ENCODE measurements at regions not wholly inside any gene's neighbourhood (a gene's known extent, or its start where the extent isn't known, plus 50 kb on each side); places are given as distances from the start of the nearest gene placed in this dataset.

DNA sequence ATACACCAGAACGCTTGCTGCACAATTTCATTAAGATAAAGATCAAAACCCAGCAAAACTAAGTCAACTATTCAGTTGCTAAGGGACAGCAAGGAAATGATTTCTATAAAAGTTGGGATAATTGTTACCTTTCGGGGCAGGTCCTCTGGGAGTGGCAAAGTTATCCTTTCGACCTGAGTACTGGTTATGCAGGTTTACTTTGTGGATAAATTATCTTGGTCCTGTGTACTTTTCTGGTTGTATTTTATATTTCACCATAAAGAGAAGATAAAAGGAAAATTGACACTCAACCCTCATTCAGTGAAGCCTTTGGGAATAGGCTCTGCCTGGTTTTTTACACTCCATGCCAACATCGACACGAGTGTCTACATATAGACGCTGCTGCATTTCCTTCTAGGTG lies 146.5 kb downstream of the SYK start:
- Histone ChIP-seq H2AFZ (ENCODE audit: low read depth, low read length) (no peak overlapping the region), H3K36me3 (ENCODE audit: insufficient read depth, low read length) (no peaks in the 10 kb centered on the region), H4K20me1 (ENCODE audit: insufficient read depth, low read length) (no peaks in the 10 kb centered on the region), H3K4me2 (ENCODE audit: insufficient read depth, low read length) (no peak overlapping the region), H3K9me3 (ENCODE audit: insufficient read depth, low read length, severe bottlenecking) (no peaks in the 10 kb centered on the region), H3K27me3 (ENCODE audit: insufficient read depth, low read length, poor library complexity) (no peaks in the 10 kb centered on the region), H3K9ac (ENCODE audit: low read depth, low read length) (no peak overlapping the region), H3K4me1 (ENCODE audit: insufficient read depth, low read length) (peaks cover 7% of the 10 kb centered on the region), H3K79me2 (ENCODE audit: insufficient read depth, low read length) (no peaks in the 10 kb centered on the region), H3K4me3 (ENCODE audit: low read depth in 1 of 2, low read length in 2 of 2) (no peak overlapping the region), H3K27ac (ENCODE audit: low read length) (no peak overlapping the region)
- no peak for TF ChIP-seq EZH2 (IDR thresholded peaks at IDR 0.05; ENCODE audit: borderline replicate concordance, low read depth, low read length, severe bottlenecking)
- TF ChIP-seq, protein P1, sequence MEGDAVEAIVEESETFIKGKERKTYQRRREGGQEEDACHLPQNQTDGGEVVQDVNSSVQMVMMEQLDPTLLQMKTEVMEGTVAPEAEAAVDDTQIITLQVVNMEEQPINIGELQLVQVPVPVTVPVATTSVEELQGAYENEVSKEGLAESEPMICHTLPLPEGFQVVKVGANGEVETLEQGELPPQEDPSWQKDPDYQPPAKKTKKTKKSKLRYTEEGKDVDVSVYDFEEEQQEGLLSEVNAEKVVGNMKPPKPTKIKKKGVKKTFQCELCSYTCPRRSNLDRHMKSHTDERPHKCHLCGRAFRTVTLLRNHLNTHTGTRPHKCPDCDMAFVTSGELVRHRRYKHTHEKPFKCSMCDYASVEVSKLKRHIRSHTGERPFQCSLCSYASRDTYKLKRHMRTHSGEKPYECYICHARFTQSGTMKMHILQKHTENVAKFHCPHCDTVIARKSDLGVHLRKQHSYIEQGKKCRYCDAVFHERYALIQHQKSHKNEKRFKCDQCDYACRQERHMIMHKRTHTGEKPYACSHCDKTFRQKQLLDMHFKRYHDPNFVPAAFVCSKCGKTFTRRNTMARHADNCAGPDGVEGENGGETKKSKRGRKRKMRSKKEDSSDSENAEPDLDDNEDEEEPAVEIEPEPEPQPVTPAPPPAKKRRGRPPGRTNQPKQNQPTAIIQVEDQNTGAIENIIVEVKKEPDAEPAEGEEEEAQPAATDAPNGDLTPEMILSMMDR (IDR thresholded peaks at IDR 0.05; ENCODE audit: borderline replicate concordance, extremely low read depth, low read length, poor library complexity, severe bottlenecking), result no peak
- DNase-seq, result no peak
- no peak for ATAC-seq (ENCODE audit: insufficient read depth, low read depth)

DNA sequence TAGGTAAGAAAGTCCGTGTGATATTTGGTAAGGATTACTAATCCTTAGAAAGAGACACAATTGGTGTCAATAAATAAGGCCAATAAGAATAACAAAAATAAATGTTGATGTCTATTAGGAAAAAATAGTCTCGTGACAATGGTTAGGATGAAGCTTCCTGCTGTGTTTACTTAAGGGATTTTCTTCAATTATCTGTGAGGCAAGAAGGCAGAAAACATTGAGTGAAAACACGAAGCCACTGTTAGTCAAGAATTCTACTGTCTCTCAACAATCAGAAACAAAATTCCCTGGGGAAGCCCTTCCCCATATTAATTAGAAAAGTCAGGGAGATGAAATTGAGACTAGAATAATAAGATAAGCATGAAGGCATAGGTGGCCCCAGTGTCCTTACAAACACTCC lies 149.0 kb downstream of the SYK start:
- Histone ChIP-seq H3K27me3 (ENCODE audit: insufficient read depth, low read length, poor library complexity) (no peaks in the 10 kb centered on the region), H3K36me3 (ENCODE audit: insufficient read depth, low read length) (no peaks in the 10 kb centered on the region), H3K4me1 (ENCODE audit: insufficient read depth, low read length) (peaks cover 3% of the 10 kb centered on the region; the same call in 1 of the 2 replicates), H2AFZ (ENCODE audit: low read depth, low read length) (no peak overlapping the region), H3K9ac (ENCODE audit: low read depth, low read length) (no peak overlapping the region), H3K27ac (ENCODE audit: low read length) (no peak overlapping the region), H3K79me2 (ENCODE audit: insufficient read depth, low read length) (no peaks in the 10 kb centered on the region), H3K9me3 (ENCODE audit: insufficient read depth, low read length, severe bottlenecking) (no peaks in the 10 kb centered on the region), H4K20me1 (ENCODE audit: insufficient read depth, low read length) (no peaks in the 10 kb centered on the region), H3K4me3 (ENCODE audit: low read depth in 1 of 2, low read length in 2 of 2) (no peak overlapping the region), H3K4me2 (ENCODE audit: insufficient read depth, low read length) (no peak overlapping the region)
- DNase-seq, result no peak
- no peak for ATAC-seq (ENCODE audit: insufficient read depth, low read depth)
- TF ChIP-seq EZH2 (IDR thresholded peaks at IDR 0.05; ENCODE audit: borderline replicate concordance, low read depth, low read length, severe bottlenecking), result no peak
- TF ChIP-seq, protein P1 (IDR thresholded peaks at IDR 0.05; ENCODE audit: borderline replicate concordance, extremely low read depth, low read length, poor library complexity, severe bottlenecking), result no peak

DNA sequence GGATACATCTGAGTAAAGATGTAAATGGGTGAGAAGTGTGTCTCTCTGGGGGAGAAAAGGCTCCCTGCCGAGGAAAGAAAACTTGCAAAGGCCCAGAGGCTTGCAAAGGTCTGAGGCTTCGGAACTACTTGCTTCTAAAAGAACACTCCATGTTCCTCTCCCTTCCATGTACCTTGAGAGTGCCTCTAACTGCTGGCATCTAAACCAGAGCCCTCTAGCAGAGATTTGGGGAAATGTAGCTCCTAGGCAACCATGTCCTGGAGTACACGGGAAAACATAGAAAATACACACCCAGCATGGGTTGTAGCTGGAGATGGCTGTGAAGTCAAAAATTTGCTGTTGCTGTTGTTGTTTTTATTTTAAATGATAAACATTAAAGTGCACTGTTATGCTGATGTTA lies 151.6 kb downstream of the SYK start:
- Histone ChIP-seq H3K27me3 (ENCODE audit: insufficient read depth, low read length, poor library complexity) (no peaks in the 10 kb centered on the region), H3K4me2 (ENCODE audit: insufficient read depth, low read length) (no peak overlapping the region), H3K27ac (ENCODE audit: low read length) (no peak overlapping the region), H3K9ac (ENCODE audit: low read depth, low read length) (no peak overlapping the region), H3K4me1 (ENCODE audit: insufficient read depth, low read length) (peaks cover 3% of the 10 kb centered on the region; the same call in 1 of the 2 replicates), H3K4me3 (ENCODE audit: low read depth in 1 of 2, low read length in 2 of 2) (no peak overlapping the region), H3K9me3 (ENCODE audit: insufficient read depth, low read length, severe bottlenecking) (no peaks in the 10 kb centered on the region), H2AFZ (ENCODE audit: low read depth, low read length) (no peak overlapping the region), H3K36me3 (ENCODE audit: insufficient read depth, low read length) (no peaks in the 10 kb centered on the region), H4K20me1 (ENCODE audit: insufficient read depth, low read length) (no peaks in the 10 kb centered on the region), H3K79me2 (ENCODE audit: insufficient read depth, low read length) (no peaks in the 10 kb centered on the region)
- no peak for DNase-seq
- ATAC-seq (ENCODE audit: insufficient read depth, low read depth), result no peak
- TF ChIP-seq, protein P1 (IDR thresholded peaks at IDR 0.05; ENCODE audit: borderline replicate concordance, extremely low read depth, low read length, poor library complexity, severe bottlenecking), result no peak
- no peak for TF ChIP-seq EZH2 (IDR thresholded peaks at IDR 0.05; ENCODE audit: borderline replicate concordance, low read depth, low read length, severe bottlenecking)

DNA sequence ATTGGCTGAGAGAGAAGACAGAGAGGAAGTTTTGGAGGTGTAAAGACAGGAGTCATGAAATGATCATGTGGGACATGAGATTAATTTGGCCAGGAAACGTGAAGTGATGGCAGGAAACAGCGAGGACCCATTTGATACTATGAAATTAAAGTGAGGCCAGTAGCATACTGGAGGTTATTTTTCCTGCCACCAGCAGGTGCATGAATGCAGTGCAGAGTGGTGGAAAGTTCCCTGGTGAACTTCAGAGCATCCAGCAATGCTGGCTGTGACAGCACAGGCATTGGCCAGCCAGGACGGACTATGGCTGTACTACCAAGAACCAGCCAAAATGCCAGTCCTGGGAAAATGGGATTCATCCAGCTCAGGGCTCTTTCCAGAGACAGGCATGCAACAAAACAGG lies 152.2 kb downstream of the SYK start:
- no peak for DNase-seq
- H3K9me3 ChIP-seq (ENCODE audit: insufficient read depth, low read length, severe bottlenecking), result no peaks in the 10 kb centered on the region
- H3K27me3 ChIP-seq (ENCODE audit: insufficient read depth, low read length, poor library complexity), result no peaks in the 10 kb centered on the region
- no peak overlapping the region for H2AFZ ChIP-seq (ENCODE audit: low read depth, low read length)
- H3K27ac ChIP-seq (ENCODE audit: low read length), result no peak overlapping the region
- no peaks in the 10 kb centered on the region for H3K36me3 ChIP-seq (ENCODE audit: insufficient read depth, low read length)
- H3K4me2 ChIP-seq (ENCODE audit: insufficient read depth, low read length), result no peak overlapping the region
- no peak for ATAC-seq (ENCODE audit: insufficient read depth, low read depth)
- no peaks in the 10 kb centered on the region for H3K79me2 ChIP-seq (ENCODE audit: insufficient read depth, low read length)
- no peak overlapping the region for H3K9ac ChIP-seq (ENCODE audit: low read depth, low read length)
- TF ChIP-seq EZH2 (IDR thresholded peaks at IDR 0.05; ENCODE audit: borderline replicate concordance, low read depth, low read length, severe bottlenecking), result no peak
- TF ChIP-seq, protein P1 (IDR thresholded peaks at IDR 0.05; ENCODE audit: borderline replicate concordance, extremely low read depth, low read length, poor library complexity, severe bottlenecking), result no peak
- H3K4me1 ChIP-seq (ENCODE audit: insufficient read depth, low read length), result peaks cover 3% of the 10 kb centered on the region; the same call in 1 of the 2 replicates
- no peak overlapping the region for H3K4me3 ChIP-seq (ENCODE audit: low read depth in 1 of 2, low read length in 2 of 2)
- no peaks in the 10 kb centered on the region for H4K20me1 ChIP-seq (ENCODE audit: insufficient read depth, low read length)

Measured in DND-41 (cell line).